GM12878 (cell line): ENCODE measurements at regions not wholly inside any gene's neighbourhood (a gene's known extent, or its start where the extent isn't known, plus 50 kb on each side); places are given as distances from the start of the nearest gene placed in this dataset.

Source experiments
- ATAC-seq: fragments of 200-7000 bp; cut with Tn5 transposase; 3 replicates; pipeline ENCODE4 v1.9.1; 2020; ENCODE audit warnings: mild to moderate bottlenecking, moderate library complexity
- BruUV-seq: library from RNA; stranded (reverse); fragments of 400-500 nt; replicated peaks from 2 replicates; lab custom pipeline; 2021; lab: Mats Ljungman, UMichigan
- CTCF ChIA-PET: fragments of 300-600 bp; sonication (Branson Sonifier 250); formaldehyde crosslinking; extraction: SDS; loops from one replicate; lab custom pipeline; 2021; ENCODE audit warnings: inconsistent platforms; lab: Yijun Ruan, JAX
- POLR2A ChIA-PET: fragments of 350-600 bp; formaldehyde crosslinking; extraction: SDS; loops from one replicate; lab custom pipeline; 2021; ENCODE audit warnings: inconsistent platforms; lab: Charles Lee
- RAD21 ChIA-PET: fragments of 300-600 bp; sonication (Branson Sonifier 250); formaldehyde crosslinking; loops from one replicate; lab custom pipeline; 2023; ENCODE audit warnings: antibody characterized with exemption; ENCODE audit not compliant: unreplicated experiment; lab: Charles Lee
- SMC1A ChIA-PET: fragments of 300-600 bp; sonication (Branson Sonifier 250); formaldehyde crosslinking; loops from one replicate; lab custom pipeline; 2023; ENCODE audit not compliant: unreplicated experiment, uncharacterized antibody; lab: Charles Lee
- DNase-seq: peaks from one replicate; pipeline ENCODE4 v3.0.0-alpha.2; 2011; ENCODE audit warnings: low read depth, low spot score
- FAIRE-seq: peaks from 3 replicates; lab custom pipeline; 2011; peaks lifted over from hg19 to GRCh38; lab: Jason Lieb, UNC
- H2AFZ ChIP-seq: 2 replicates; pipeline ENCODE4 v1.6.0; 2011; ENCODE audit warnings: low read depth, low read length, control low read depth; ENCODE audit not compliant: control insufficient read depth
- H3K27ac ChIP-seq: 2 replicates; pipeline ENCODE4 v1.5.1; 2011; ENCODE audit warnings: control low read depth; ENCODE audit not compliant: control insufficient read depth, insufficient read depth
- H3K27me3 ChIP-seq, 2 experiments: replicated peaks in 1 of 2; 2 replicates each; pipeline versions ENCODE4 v1.6.0 to v1.6.1; 2011; ENCODE audit warnings: low read length in 1 of 2; ENCODE audit not compliant: control insufficient read depth in 2 of 2, insufficient read depth in 2 of 2
- H3K36me3 ChIP-seq, 2 experiments: 2 replicates each; pipeline ENCODE4 v1.5.1; 2011; ENCODE audit warnings: low read length in 1 of 2; ENCODE audit not compliant: control insufficient read depth in 2 of 2, insufficient read depth in 2 of 2
- H3K4me1 ChIP-seq: 2 replicates; pipeline ENCODE4 v1.6.1; 2011; ENCODE audit warnings: mild to moderate bottlenecking, low read length, moderate library complexity, mixed read lengths; ENCODE audit not compliant: control insufficient read depth, insufficient read depth
- H3K4me2 ChIP-seq: 2 replicates; pipeline ENCODE4 v1.6.0; 2011; ENCODE audit warnings: control low read depth; ENCODE audit not compliant: control insufficient read depth, insufficient read depth
- H3K4me3 ChIP-seq: fragments of 200-600 bp; sonication (generic); 2 replicates; pipeline ENCODE4 v1.5.1; 2016
- H3K79me2 ChIP-seq: 2 replicates; pipeline ENCODE4 v1.6.0; 2011; ENCODE audit warnings: low read length; ENCODE audit not compliant: control insufficient read depth, insufficient read depth
- H3K9ac ChIP-seq: 2 replicates; pipeline ENCODE4 v1.8.0; 2011; ENCODE audit warnings: low read length, control low read depth, mixed read lengths; ENCODE audit not compliant: control insufficient read depth, insufficient read depth
- H3K9me3 ChIP-seq: replicated peaks from 3 replicates; pipeline ENCODE4 v1.5.1; 2011; ENCODE audit warnings: mild to moderate bottlenecking, low read length; ENCODE audit not compliant: control insufficient read depth, insufficient read depth
- H4K20me1 ChIP-seq: 2 replicates; pipeline ENCODE4 v1.6.0; 2011; ENCODE audit not compliant: control insufficient read depth, insufficient read depth
- CEBPB ChIP-seq, 2 experiments: fragments of 150-350 bp in 1 of 2; IDR thresholded peaks; 2 replicates each; pipeline ENCODE4 v1.6.1; 2012 to 2014; ENCODE audit warnings: low read depth in 2 of 2, low read length in 2 of 2, borderline replicate concordance in 1 of 2, inconsistent platforms in 1 of 2
- IKZF2 ChIP-seq, 2 experiments: fragments of 450-650 bp; IDR thresholded peaks; 2 replicates each; pipeline ENCODE4 v1.6.1; 2017; ENCODE audit warnings: mild to moderate bottlenecking in 2 of 2, moderate library complexity in 2 of 2
- JUNB ChIP-seq: IDR thresholded peaks from 2 replicates; pipeline ENCODE4 v1.6.1; 2016; ENCODE audit warnings: antibody characterized with exemption, mild to moderate bottlenecking
- MYC ChIP-seq: IDR thresholded peaks from 2 replicates; pipeline ENCODE4 v1.6.1; 2011; ENCODE audit warnings: mild to moderate bottlenecking, low read length, moderate library complexity, inconsistent platforms; ENCODE audit not compliant: insufficient read depth, insufficient replicate concordance, insufficient read length, severe bottlenecking
- RAD51 ChIP-seq: fragments of 450-650 bp; IDR thresholded peaks from 2 replicates; pipeline ENCODE4 v1.6.1; 2016; ENCODE audit warnings: moderate library complexity, mild to moderate bottlenecking, inconsistent platforms
- RELA ChIP-seq: fragments of 450-650 bp; IDR thresholded peaks from 2 replicates; pipeline ENCODE4 v1.8.0; 2014; ENCODE audit warnings: borderline replicate concordance; ENCODE audit not compliant: partially characterized antibody
- RELB ChIP-seq: fragments of 450-650 bp; IDR thresholded peaks from 2 replicates; pipeline ENCODE4 v1.6.1; 2017; ENCODE audit warnings: low read depth, mild to moderate bottlenecking, moderate library complexity
- STAT3 ChIP-seq: IDR thresholded peaks from 2 replicates; pipeline ENCODE4 v1.6.1; 2011; ENCODE audit warnings: low read depth, low read length, improper control_type of control experiment
- TARDBP ChIP-seq: IDR thresholded peaks from 2 replicates; pipeline ENCODE4 v1.6.1; 2016; ENCODE audit warnings: borderline replicate concordance
- ZBTB11 ChIP-seq: fragments of 450-650 bp; formaldehyde crosslinking; IDR thresholded peaks from 2 replicates; pipeline ENCODE4 v1.5.0; 2022; ENCODE audit warnings: mild to moderate bottlenecking, missing genetic modification characterization
- WGBS: methylation state at CpG from one replicate; pipeline ENCODE4 v1.1.6; 2016; ENCODE audit warnings: low lambda C conversion rate; ENCODE audit not compliant: insufficient replicate concordance, insufficient coverage; ENCODE audit errors: missing lambda C conversion rate; 5-methylcytosine and 5-hydroxymethylcytosine counted together
- in situ Hi-C: fragments of 300-500 bp; cut with MboI; formaldehyde crosslinking; loops from 9 replicates; pipeline ENCODE4 v1.14.3; 2018; ENCODE audit warnings: mixed read lengths
- intact Hi-C: fragments of 100-400 bp; cut with micrococcal nuclease; formaldehyde crosslinking; loops from one replicate; pipeline ENCODE4 v1.14.2; 2022; ENCODE audit not compliant: unreplicated experiment

GRCh38 chr16:6496996-6497395 lies 835.6 kb upstream of the RBFOX1 start:
- in situ Hi-C loops (no loop called here), intact Hi-C loops (no loop called here)
- no peak for ATAC-seq
- Histone ChIP-seq H3K4me2 (no peak overlapping the region), H3K36me3 (no peaks in the 10 kb centered on the region), H3K27ac (no peak overlapping the region), H3K4me1 (no peaks in the 10 kb centered on the region), H3K79me2 (no peaks in the 10 kb centered on the region), H3K27me3 (no peaks in the 10 kb centered on the region), H3K4me3 (no peak overlapping the region), H2AFZ (no peak overlapping the region), H3K9ac (no peak overlapping the region), H3K9me3 (no peaks in the 10 kb centered on the region), H4K20me1 (no peaks in the 10 kb centered on the region)
- no TSS peak for BruUV-seq
- POLR2A ChIA-PET, result no interaction called here
- no peak for TF ChIP-seq RELA
- no peak for TF ChIP-seq CEBPB (IDR thresholded peaks at IDR 0.05; ENCODE audit: borderline replicate concordance in 1 of 2, low read depth in 2 of 2, low read length in 2 of 2)
- no peak for TF ChIP-seq RAD51
- no peak for TF ChIP-seq RELB
- TF ChIP-seq IKZF2 (IDR thresholded peaks at IDR 0.05), result no peak
- no peak for TF ChIP-seq TARDBP
- TF ChIP-seq ZBTB11 (CRISPR knock-in tag), result no peak
- TF ChIP-seq JUNB, result no peak
- no peak for TF ChIP-seq STAT3
- no peak for TF ChIP-seq MYC
- CTCF ChIA-PET, result no interaction called here
- no peak for FAIRE-seq
- RAD21 ChIA-PET, result no interaction called here
- WGBS, result 5% methylated on average over 2 of the region's 2 CpGs
- SMC1A ChIA-PET, result no interaction called here
- no peak for DNase-seq
